Fibroblast of lung (primary cell): ENCODE measurements at regions not wholly inside any gene's neighbourhood (a gene's known extent, or its start where the extent isn't known, plus 50 kb on each side); places are given as distances from the start of the nearest gene placed in this dataset.

Source experiments
- CTCF ChIP-seq, 2 donors: IDR thresholded peaks in 1 of 2; conservative IDR thresholded peaks in 1 of 2; 1 replicate in 1 of 2; 2 replicates in 1 of 2; pipeline ENCODE4 v1.5.1; 2011 to 2012; ENCODE audit warnings: low read length in 2 of 2, control low read depth in 1 of 2, inconsistent platforms in 1 of 2, low read depth in 1 of 2, mild to moderate bottlenecking in 1 of 2
- EZH2 ChIP-seq: IDR thresholded peaks from 2 replicates; pipeline ENCODE4 v1.5.1; 2012; ENCODE audit warnings: low read length, control low read depth, mild to moderate bottlenecking; ENCODE audit errors: missing control alignments

GRCh38 chr12:83665634-83666218 lies 979.0 kb downstream of the TMTC2 start:
- TF ChIP-seq CTCF (conservative IDR thresholded peaks at IDR 0.05 in 1 of 2, IDR thresholded peaks at IDR 0.05 in 1 of 2; ENCODE audit: low read depth in 1 of 2, low read length in 2 of 2) (no peak), EZH2 (no peak)
